Fibroblast of skin of scalp (primary cell): ENCODE measurements at regions not wholly inside any gene's neighbourhood (a gene's known extent, or its start where the extent isn't known, plus 50 kb on each side); places are given as distances from the start of the nearest gene placed in this dataset.

ENCODE experiments used
- DNase-seq: peaks from one replicate; pipeline ENCODE4 v3.0.0-alpha.2; 2013

GRCh38 chr14:42172304-42172703 lies 565.6 kb downstream of the LRFN5 start:
- no peak for DNase-seq

- DNase-seq, result no peak
These were observed 556.5 kb downstream of the LRFN5 start for GRCh38 chr14:42163136-42163535.

GRCh38 chr14:42159138-42159537 lies 552.5 kb downstream of the LRFN5 start:
- DNase-seq, result no peak

- DNase-seq, result no peak
These were observed 543.1 kb downstream of the LRFN5 start for GRCh38 chr14:42149609-42150261.

GRCh38 chr14:42145766-42146165 lies 539.1 kb downstream of the LRFN5 start:
- no peak for DNase-seq

- no peak for DNase-seq
These were observed 536.4 kb downstream of the LRFN5 start for GRCh38 chr14:42143114-42143513.

GRCh38 chr14:42141328-42141727 lies 534.7 kb downstream of the LRFN5 start:
- no peak for DNase-seq

- peak; percentile 68 for DNase-seq
These were observed 534.2 kb downstream of the LRFN5 start for GRCh38 chr14:42140831-42141279.

GRCh38 chr14:42140001-42140400 lies 533.3 kb downstream of the LRFN5 start:
- peak; percentile 35 for DNase-seq

- DNase-seq, result no peak
These were observed 531.7 kb downstream of the LRFN5 start for GRCh38 chr14:42138406-42138805.

- no peak for DNase-seq
These were observed 524.1 kb downstream of the LRFN5 start for GRCh38 chr14:42130815-42131214.

GRCh38 chr14:42123526-42123925 lies 516.9 kb downstream of the LRFN5 start:
- DNase-seq, result no peak

GRCh38 chr14:42113358-42114069 lies 506.8 kb downstream of the LRFN5 start:
- DNase-seq, result no peak

GRCh38 chr14:42112108-42112507 lies 505.4 kb downstream of the LRFN5 start:
- peak; percentile 4 for DNase-seq

GRCh38 chr14:42111355-42111754 lies 504.7 kb downstream of the LRFN5 start:
- DNase-seq, result no peak

- DNase-seq, result peak; percentile 69
These were observed 503.5 kb downstream of the LRFN5 start for GRCh38 chr14:42110167-42110566.

GRCh38 chr14:42095155-42095554 lies 488.5 kb downstream of the LRFN5 start:
- no peak for DNase-seq

- DNase-seq, result no peak
These were observed 483.4 kb downstream of the LRFN5 start for GRCh38 chr14:42090122-42090521.

- no peak for DNase-seq
These were observed 473.2 kb downstream of the LRFN5 start for GRCh38 chr14:42079911-42080310.

- no peak for DNase-seq
These were observed 471.7 kb downstream of the LRFN5 start for GRCh38 chr14:42078345-42078744.

GRCh38 chr14:42070031-42070430 lies 463.4 kb downstream of the LRFN5 start:
- peak; percentile 38 for DNase-seq

GRCh38 chr14:42057111-42057510 lies 450.4 kb downstream of the LRFN5 start:
- DNase-seq, result peak; percentile 32

GRCh38 chr14:42047421-42048055 lies 440.9 kb downstream of the LRFN5 start:
- DNase-seq, result peak; percentile 15

- peak; percentile 6 for DNase-seq
These were observed 438.7 kb downstream of the LRFN5 start for GRCh38 chr14:42045383-42045782.
